Neural cell (in vitro differentiated cells): ENCODE measurements at regions not wholly inside any gene's neighbourhood (a gene's known extent, or its start where the extent isn't known, plus 50 kb on each side); places are given as distances from the start of the nearest gene placed in this dataset.
"Not testable (repeated sequence)": the region's sequence is repeated elsewhere in the genome, so short reads cannot be mapped to it uniquely, and the experiment has no call there.

Source experiments
- H2AFZ ChIP-seq: fragments of 200-600, 300-800 bp; sonication (generic), shearing (Covaris generic); 2 replicates; pipeline ENCODE4 v1.6.0; 2014; ENCODE audit warnings: low read depth, mild to moderate bottlenecking, antibody characterized with exemption, low read length, moderate library complexity
- H3F3A ChIP-seq: fragments of 200-600 bp; shearing (Covaris generic); 2 replicates; pipeline ENCODE4 v1.6.1; 2016; ENCODE audit warnings: mild to moderate bottlenecking, moderate library complexity, mixed read lengths, antibody characterized with exemption, low read length; ENCODE audit not compliant: insufficient read depth, poor library complexity, severe bottlenecking
- H3K27ac ChIP-seq: fragments of 200-600, 300-800 bp; sonication (generic), shearing (Covaris generic); 2 replicates; pipeline ENCODE4 v1.5.1; 2014; ENCODE audit warnings: mild to moderate bottlenecking, low read length, moderate library complexity
- H3K27me3 ChIP-seq: fragments of 300-800, 200-600 bp; sonication (generic), shearing (Covaris generic); 2 replicates; pipeline ENCODE4 v1.6.0; 2014; ENCODE audit warnings: mild to moderate bottlenecking, low read depth, low read length, moderate library complexity; ENCODE audit not compliant: insufficient read depth
- H3K36me3 ChIP-seq: fragments of 300-800, 200-600 bp; sonication (generic), shearing (Covaris generic); 2 replicates; pipeline ENCODE4 v1.5.1; 2014; ENCODE audit warnings: mild to moderate bottlenecking, antibody characterized with exemption, low read length, moderate library complexity; ENCODE audit not compliant: insufficient read depth
- H3K4me2 ChIP-seq: fragments of 300-800, 200-600 bp; sonication (generic), shearing (Covaris generic); 2 replicates; pipeline ENCODE4 v1.6.0; 2014; ENCODE audit warnings: mild to moderate bottlenecking, low read length
- H3K4me3 ChIP-seq: fragments of 300-800, 200-600 bp; sonication (generic), shearing (Covaris generic); 2 replicates; pipeline ENCODE4 v1.5.1; 2014; ENCODE audit warnings: mild to moderate bottlenecking, low read length, moderate library complexity
- H3K79me2 ChIP-seq: fragments of 200-600 bp; shearing (Covaris generic); replicated peaks from 2 replicates; pipeline ENCODE4 v1.6.0; 2014; ENCODE audit warnings: mild to moderate bottlenecking, low read length, moderate library complexity; ENCODE audit not compliant: insufficient read depth
- H3K9ac ChIP-seq: fragments of 300-800, 200-600 bp; sonication (generic), shearing (Covaris generic); 2 replicates; pipeline ENCODE4 v1.6.1; 2016; ENCODE audit warnings: mild to moderate bottlenecking, low read length, mixed read lengths
- H3K9me2 ChIP-seq: fragments of 200-600 bp; shearing (Covaris generic); 2 replicates; pipeline ENCODE4 v1.6.1; 2016; ENCODE audit warnings: mild to moderate bottlenecking, low read length, mixed read lengths; ENCODE audit not compliant: insufficient read depth
- H3K9me3 ChIP-seq: fragments of 200-600, 300-800 bp; sonication (generic), shearing (Covaris generic); 2 replicates; pipeline ENCODE4 v1.6.1; 2016; ENCODE audit warnings: mild to moderate bottlenecking, mixed run types, low read length, moderate library complexity, mixed read lengths
- H4K20me1 ChIP-seq: fragments of 200-600 bp; shearing (Covaris generic); 2 replicates; pipeline ENCODE4 v1.6.1; 2016; ENCODE audit warnings: mild to moderate bottlenecking, mixed run types; ENCODE audit not compliant: insufficient read depth
- EP300 ChIP-seq: fragments of 450-650 bp; conservative IDR thresholded peaks from 2 replicates; pipeline ENCODE4 v1.6.1; 2014; ENCODE audit warnings: antibody characterized with exemption, mild to moderate bottlenecking, moderate library complexity; ENCODE audit not compliant: poor library complexity, severe bottlenecking
- MXI1 ChIP-seq: fragments of 450-650 bp; conservative IDR thresholded peaks from 2 replicates; pipeline ENCODE4 v1.6.1; 2014; ENCODE audit warnings: antibody characterized with exemption, mild to moderate bottlenecking; ENCODE audit not compliant: poor library complexity, severe bottlenecking
- POLR2AphosphoS5 ChIP-seq: IDR thresholded peaks from 2 replicates; pipeline ENCODE4 v1.6.1; 2012
- RAD21 ChIP-seq: fragments of 450-650 bp; conservative IDR thresholded peaks from 2 replicates; pipeline ENCODE4 v1.6.1; 2014; ENCODE audit warnings: antibody characterized with exemption, mild to moderate bottlenecking, moderate library complexity
- SMC3 ChIP-seq: fragments of 450-650 bp; conservative IDR thresholded peaks from 2 replicates; pipeline ENCODE4 v1.6.1; 2014; ENCODE audit warnings: antibody characterized with exemption, mild to moderate bottlenecking, moderate library complexity; ENCODE audit not compliant: poor library complexity
- TF ChIP-seq, protein P1 (sequence below): IDR thresholded peaks from 2 replicates; pipeline ENCODE4 v1.6.1; 2012; ENCODE audit warnings: borderline replicate concordance

DNA sequence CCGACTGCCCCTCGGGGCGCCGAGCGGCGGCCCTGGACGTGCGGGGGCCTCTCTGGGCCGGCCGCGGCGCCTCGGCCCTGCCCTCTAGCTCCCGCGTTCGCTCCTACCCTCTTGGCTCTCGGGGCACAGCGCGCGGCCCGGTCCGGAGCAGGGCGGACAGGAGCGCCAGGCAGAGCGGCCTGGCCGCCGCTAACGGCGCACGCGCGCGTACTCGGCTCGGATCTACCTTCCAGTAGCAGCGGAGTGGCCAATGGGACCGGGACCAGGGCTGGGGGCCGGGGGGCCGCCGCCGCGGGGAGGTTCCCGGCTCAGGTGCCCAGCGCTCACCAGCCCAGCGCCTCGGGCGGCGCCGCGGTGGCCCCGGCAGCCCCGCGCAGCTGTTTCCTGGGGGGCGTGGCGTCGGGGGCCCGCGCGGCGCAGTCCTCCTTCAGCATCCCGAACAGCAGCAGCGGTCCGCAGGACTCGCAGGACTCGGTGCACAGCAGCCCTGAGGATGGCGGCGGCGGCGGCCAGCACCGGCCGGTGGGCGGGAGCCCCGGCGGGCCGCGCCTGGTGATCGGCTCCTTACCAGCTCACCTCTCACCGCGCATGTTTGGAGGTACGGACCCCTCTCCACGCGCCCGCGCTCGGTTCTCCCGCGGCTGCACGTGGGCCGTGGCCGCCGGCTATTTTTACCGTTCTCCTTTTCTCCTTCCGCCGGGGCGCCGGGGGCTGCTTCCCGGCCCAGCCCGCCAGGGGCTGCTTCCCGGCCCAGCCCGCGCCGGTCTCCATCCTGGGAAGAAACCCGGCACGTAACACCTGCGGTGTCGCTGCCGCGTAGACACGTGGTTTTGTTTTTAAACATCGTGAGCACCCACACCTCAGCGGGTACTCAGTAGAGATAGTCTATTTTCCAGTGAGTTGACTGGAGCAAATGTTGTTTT is 162.9 kb downstream of the KBTBD2 start:
- H3K9me3 ChIP-seq, H3K36me3 ChIP-seq, H3K9me2 ChIP-seq, H3K4me2 ChIP-seq, H3K79me2 ChIP-seq, H4K20me1 ChIP-seq, H3F3A ChIP-seq, H3K27ac ChIP-seq, H2AFZ ChIP-seq, H3K27me3 ChIP-seq: not testable (repeated sequence)
- peak overlapping the region; percentile 70 for H3K4me3 ChIP-seq
- TF ChIP-seq MXI1 = peak; percentile 80
- H3K9ac ChIP-seq = peak overlapping the region; percentile 71

DNA sequence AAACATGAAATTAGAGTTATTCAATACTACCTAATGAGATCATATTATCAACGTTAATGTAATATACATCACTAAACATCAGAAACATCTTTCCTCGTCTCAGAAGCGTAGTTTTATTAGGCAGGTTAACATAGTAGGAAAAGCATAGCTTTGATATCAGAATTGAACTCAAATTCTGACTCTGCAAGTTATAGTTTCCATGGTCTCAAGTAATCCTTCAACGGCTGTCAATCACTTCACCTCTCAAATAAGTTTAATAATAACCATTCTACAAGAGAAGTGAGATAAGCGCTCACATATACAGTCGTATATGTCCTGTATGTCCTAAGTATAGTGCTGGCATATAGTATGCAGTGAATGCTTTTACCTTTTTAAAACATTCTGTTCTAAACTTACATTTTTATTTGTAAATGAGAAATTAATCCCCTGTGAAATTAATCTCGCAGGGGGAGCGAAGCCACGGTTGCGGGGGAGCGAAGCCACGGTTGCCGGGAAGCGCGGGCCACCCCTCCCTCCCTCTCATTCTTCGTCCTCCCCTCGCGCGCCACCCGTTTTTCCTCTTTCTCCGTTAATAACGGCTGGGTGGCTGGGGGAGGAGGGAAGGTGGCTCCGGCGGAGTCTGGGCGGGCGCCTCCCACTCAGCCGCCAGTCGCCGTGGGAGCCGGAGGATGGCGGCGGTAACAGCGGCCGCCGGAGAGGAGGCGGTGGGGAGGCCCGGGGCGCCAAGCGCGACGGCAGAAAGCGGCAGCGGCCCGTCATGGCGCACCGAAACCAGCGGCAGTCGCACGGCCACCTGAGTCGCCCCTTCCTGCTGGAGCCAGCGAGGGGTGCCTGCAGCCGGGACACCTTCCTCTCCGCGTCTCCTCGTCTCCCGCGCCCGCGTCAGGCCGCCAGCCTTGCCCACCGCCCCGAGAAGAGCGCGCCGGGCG is 163.8 kb downstream of the KBTBD2 start:
- H2AFZ ChIP-seq, H3K9me2 ChIP-seq, H3K9me3 ChIP-seq, H3K27me3 ChIP-seq, H3K79me2 ChIP-seq, H3K36me3 ChIP-seq, H4K20me1 ChIP-seq, H3F3A ChIP-seq: not testable (repeated sequence)
- Histone ChIP-seq H3K9ac (peak overlapping the region; percentile 71), H3K4me3 (peak overlapping the region; percentile 70), H3K4me2 (peak overlapping the region; percentile 26), H3K27ac (peak overlapping the region; percentile 34)
- TF ChIP-seq POLR2AphosphoS5 (peak; percentile 56), MXI1 (peak; percentile 15)

DNA sequence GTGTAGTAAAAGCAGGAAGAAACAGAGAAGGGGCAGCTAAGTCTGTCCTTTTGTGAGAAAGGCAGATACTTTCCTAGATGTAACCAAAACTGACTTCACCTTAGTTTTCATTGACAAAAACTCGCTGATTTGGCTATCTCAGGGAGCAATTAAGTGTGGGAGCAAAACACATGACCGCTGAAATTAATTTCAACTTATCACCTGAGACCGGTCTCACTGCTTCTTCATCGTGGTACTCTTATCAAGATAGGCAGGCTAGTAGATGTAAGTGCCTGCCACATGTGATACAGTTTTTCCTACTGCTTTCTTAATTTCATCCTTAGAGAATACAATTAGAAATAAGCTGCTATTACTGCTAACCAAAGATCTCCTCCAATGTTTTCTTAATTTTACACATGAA is 168.7 kb downstream of the KBTBD2 start:
- not testable (repeated sequence) for H3F3A ChIP-seq, H3K79me2 ChIP-seq, H3K36me3 ChIP-seq, H4K20me1 ChIP-seq, H2AFZ ChIP-seq, H3K9me2 ChIP-seq, H3K9ac ChIP-seq, H3K9me3 ChIP-seq, H3K27ac ChIP-seq, H3K27me3 ChIP-seq, H3K4me2 ChIP-seq, H3K4me3 ChIP-seq

DNA sequence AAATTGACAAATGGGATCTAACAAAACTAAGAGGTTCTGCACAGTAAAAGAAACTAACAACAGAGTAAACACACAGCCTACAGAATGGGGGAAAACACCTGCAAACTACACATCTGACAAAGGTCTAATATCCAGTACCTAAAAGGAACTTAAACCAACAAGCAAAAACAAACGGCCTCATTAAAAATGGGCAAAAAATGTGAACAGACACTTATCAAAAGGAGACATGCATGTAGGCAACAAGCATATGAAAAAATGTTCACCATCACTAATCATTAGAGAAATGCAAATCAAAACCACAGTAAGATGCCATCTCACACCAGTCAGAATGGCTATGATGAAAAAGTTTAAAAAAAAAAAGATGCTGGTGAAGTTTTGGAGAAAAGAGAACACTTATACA is 197.4 kb downstream of the KBTBD2 start:
- Histone ChIP-seq H3F3A (no peaks in the 10 kb centered on the region), H3K27ac (no peak overlapping the region), H3K9me3 (no peaks in the 10 kb centered on the region), H3K9ac (no peak overlapping the region), H3K27me3 (no peaks in the 10 kb centered on the region), H3K4me2 (no peak overlapping the region), H3K9me2 (no peaks in the 10 kb centered on the region), H2AFZ (no peak overlapping the region), H3K4me3 (no peak overlapping the region), H4K20me1 (no peaks in the 10 kb centered on the region), H3K79me2 (no peaks in the 10 kb centered on the region), H3K36me3 (no peaks in the 10 kb centered on the region)
- TF ChIP-seq EP300 (no peak), RAD21 (no peak), MXI1 (no peak), SMC3 (no peak)
- TF ChIP-seq, protein P1, sequence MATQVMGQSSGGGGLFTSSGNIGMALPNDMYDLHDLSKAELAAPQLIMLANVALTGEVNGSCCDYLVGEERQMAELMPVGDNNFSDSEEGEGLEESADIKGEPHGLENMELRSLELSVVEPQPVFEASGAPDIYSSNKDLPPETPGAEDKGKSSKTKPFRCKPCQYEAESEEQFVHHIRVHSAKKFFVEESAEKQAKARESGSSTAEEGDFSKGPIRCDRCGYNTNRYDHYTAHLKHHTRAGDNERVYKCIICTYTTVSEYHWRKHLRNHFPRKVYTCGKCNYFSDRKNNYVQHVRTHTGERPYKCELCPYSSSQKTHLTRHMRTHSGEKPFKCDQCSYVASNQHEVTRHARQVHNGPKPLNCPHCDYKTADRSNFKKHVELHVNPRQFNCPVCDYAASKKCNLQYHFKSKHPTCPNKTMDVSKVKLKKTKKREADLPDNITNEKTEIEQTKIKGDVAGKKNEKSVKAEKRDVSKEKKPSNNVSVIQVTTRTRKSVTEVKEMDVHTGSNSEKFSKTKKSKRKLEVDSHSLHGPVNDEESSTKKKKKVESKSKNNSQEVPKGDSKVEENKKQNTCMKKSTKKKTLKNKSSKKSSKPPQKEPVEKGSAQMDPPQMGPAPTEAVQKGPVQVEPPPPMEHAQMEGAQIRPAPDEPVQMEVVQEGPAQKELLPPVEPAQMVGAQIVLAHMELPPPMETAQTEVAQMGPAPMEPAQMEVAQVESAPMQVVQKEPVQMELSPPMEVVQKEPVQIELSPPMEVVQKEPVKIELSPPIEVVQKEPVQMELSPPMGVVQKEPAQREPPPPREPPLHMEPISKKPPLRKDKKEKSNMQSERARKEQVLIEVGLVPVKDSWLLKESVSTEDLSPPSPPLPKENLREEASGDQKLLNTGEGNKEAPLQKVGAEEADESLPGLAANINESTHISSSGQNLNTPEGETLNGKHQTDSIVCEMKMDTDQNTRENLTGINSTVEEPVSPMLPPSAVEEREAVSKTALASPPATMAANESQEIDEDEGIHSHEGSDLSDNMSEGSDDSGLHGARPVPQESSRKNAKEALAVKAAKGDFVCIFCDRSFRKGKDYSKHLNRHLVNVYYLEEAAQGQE = no peak
